ENCODE measurements at regions not wholly inside any gene's neighbourhood (a gene's known extent, or its start where the extent isn't known, plus 50 kb on each side); places are given as distances from the start of the nearest gene placed in this dataset.

GRCh38 chr10:117903854-117904253 lies 142.9 kb downstream of the RAB11FIP2 start:
- Histone ChIP-seq H3K27me3 (ENCODE audit: control insufficient read depth, insufficient read depth, low read length) (no peaks in the 10 kb centered on the region), H3K27ac (ENCODE audit: low read depth, low read length) (no peak overlapping the region), H3K36me3 (ENCODE audit: control insufficient read depth, insufficient read depth, low read length) (no peaks in the 10 kb centered on the region), H3K4me1 (ENCODE audit: control insufficient read depth, insufficient read depth, low read length) (no peaks in the 10 kb centered on the region), H3K4me3 (ENCODE audit: low read depth, low read length) (no peak overlapping the region), H3K9me3 (ENCODE audit: control insufficient read depth, insufficient read depth, low read length) (no peaks in the 10 kb centered on the region)
- DNase-seq (ENCODE audit: low read depth in 4 of 6, low spot score in 6 of 6) = no peak
- 78% methylated on average over 1 of the region's 2 CpGs for whole genome bisulfite sequencing (ENCODE audit: insufficient coverage)

GRCh38 chr10:117905404-117905803 lies 141.3 kb downstream of the RAB11FIP2 start:
- Histone ChIP-seq H3K4me1 (ENCODE audit: control insufficient read depth, insufficient read depth, low read length) (no peaks in the 10 kb centered on the region), H3K36me3 (ENCODE audit: control insufficient read depth, insufficient read depth, low read length) (no peaks in the 10 kb centered on the region), H3K27ac (ENCODE audit: low read depth, low read length) (no peak overlapping the region), H3K9me3 (ENCODE audit: control insufficient read depth, insufficient read depth, low read length) (no peaks in the 10 kb centered on the region), H3K4me3 (ENCODE audit: low read depth, low read length) (no peak overlapping the region), H3K27me3 (ENCODE audit: control insufficient read depth, insufficient read depth, low read length) (no peaks in the 10 kb centered on the region)
- 100% methylated on average over 1 of the region's 1 CpG for WGBS (ENCODE audit: insufficient coverage)
- no peak for DNase-seq (ENCODE audit: low read depth in 4 of 6, low spot score in 6 of 6)

GRCh38 chr10:117911684-117912083 lies 135.1 kb downstream of the RAB11FIP2 start:
- Histone ChIP-seq H3K36me3 (ENCODE audit: control insufficient read depth, insufficient read depth, low read length) (no peaks in the 10 kb centered on the region), H3K4me1 (ENCODE audit: control insufficient read depth, insufficient read depth, low read length) (no peaks in the 10 kb centered on the region), H3K27me3 (ENCODE audit: control insufficient read depth, insufficient read depth, low read length) (no peaks in the 10 kb centered on the region), H3K4me3 (ENCODE audit: low read depth, low read length) (no peak overlapping the region), H3K9me3 (ENCODE audit: control insufficient read depth, insufficient read depth, low read length) (no peaks in the 10 kb centered on the region), H3K27ac (ENCODE audit: low read depth, low read length) (no peak overlapping the region)
- no peak for DNase-seq (ENCODE audit: low read depth in 4 of 6, low spot score in 6 of 6)
- 67% methylated on average over 1 of the region's 2 CpGs for WGBS (ENCODE audit: insufficient coverage)

- Histone ChIP-seq H3K9me3 (ENCODE audit: control insufficient read depth, insufficient read depth, low read length) (no peaks in the 10 kb centered on the region), H3K4me1 (ENCODE audit: control insufficient read depth, insufficient read depth, low read length) (no peaks in the 10 kb centered on the region), H3K36me3 (ENCODE audit: control insufficient read depth, insufficient read depth, low read length) (no peaks in the 10 kb centered on the region), H3K27me3 (ENCODE audit: control insufficient read depth, insufficient read depth, low read length) (no peaks in the 10 kb centered on the region), H3K27ac (ENCODE audit: low read depth, low read length) (no peak overlapping the region), H3K4me3 (ENCODE audit: low read depth, low read length) (no peak overlapping the region)
- 80% methylated on average over 1 of the region's 6 CpGs for WGBS (ENCODE audit: insufficient coverage)
- DNase-seq (ENCODE audit: low read depth in 4 of 6, low spot score in 6 of 6) = no peak
Measured at GRCh38 chr10:117914334-117914733, 132.4 kb downstream of the RAB11FIP2 start.

- no peaks in the 10 kb centered on the region for H3K4me1 ChIP-seq (ENCODE audit: control insufficient read depth, insufficient read depth, low read length)
- no peaks in the 10 kb centered on the region for H3K27me3 ChIP-seq (ENCODE audit: control insufficient read depth, insufficient read depth, low read length)
- no peak overlapping the region for H3K27ac ChIP-seq (ENCODE audit: low read depth, low read length)
- 100% methylated on average over 1 of the region's 3 CpGs for WGBS (ENCODE audit: insufficient coverage)
- no peaks in the 10 kb centered on the region for H3K36me3 ChIP-seq (ENCODE audit: control insufficient read depth, insufficient read depth, low read length)
- no peaks in the 10 kb centered on the region for H3K9me3 ChIP-seq (ENCODE audit: control insufficient read depth, insufficient read depth, low read length)
- DNase-seq (ENCODE audit: low read depth in 4 of 6, low spot score in 6 of 6) = no peak
- H3K4me3 ChIP-seq (ENCODE audit: low read depth, low read length) = no peak overlapping the region
Measured at GRCh38 chr10:117920956-117921355, 125.8 kb downstream of the RAB11FIP2 start.

DNA sequence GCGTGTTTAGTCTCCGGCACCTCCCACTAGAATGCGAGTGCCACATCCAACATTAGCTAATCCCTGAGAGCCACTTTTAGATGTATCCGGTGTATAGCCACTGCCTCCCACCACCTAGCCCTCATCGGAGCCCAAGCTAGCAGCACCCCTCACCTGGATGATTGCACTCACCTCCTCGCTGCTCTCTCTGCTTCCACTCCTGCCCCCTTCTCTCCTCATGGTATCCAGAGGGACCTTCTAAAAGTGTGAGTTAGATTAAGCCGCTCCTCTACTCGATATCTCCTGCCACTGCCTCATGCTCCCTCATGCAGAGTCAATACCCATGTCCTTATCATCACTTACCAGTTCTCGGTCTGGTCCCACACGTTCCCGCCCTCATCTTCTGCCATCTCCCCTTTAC lies 125.3 kb downstream of the RAB11FIP2 start:
- Histone ChIP-seq H3K27me3 (ENCODE audit: control insufficient read depth, insufficient read depth, low read length) (no peaks in the 10 kb centered on the region), H3K4me1 (ENCODE audit: control insufficient read depth, insufficient read depth, low read length) (no peaks in the 10 kb centered on the region), H3K9me3 (ENCODE audit: control insufficient read depth, insufficient read depth, low read length) (no peaks in the 10 kb centered on the region), H3K36me3 (ENCODE audit: control insufficient read depth, insufficient read depth, low read length) (no peaks in the 10 kb centered on the region), H3K4me3 (ENCODE audit: low read depth, low read length) (no peak overlapping the region), H3K27ac (ENCODE audit: low read depth, low read length) (no peak overlapping the region)
- DNase-seq (ENCODE audit: low read depth in 4 of 6, low spot score in 6 of 6) = no peak
- WGBS (ENCODE audit: insufficient coverage) = 95% methylated on average over 10 of the region's 11 CpGs

GRCh38 chr10:117924820-117925219 lies 121.9 kb downstream of the RAB11FIP2 start:
- Histone ChIP-seq H3K27ac (ENCODE audit: low read depth, low read length) (no peak overlapping the region), H3K27me3 (ENCODE audit: control insufficient read depth, insufficient read depth, low read length) (no peaks in the 10 kb centered on the region), H3K36me3 (ENCODE audit: control insufficient read depth, insufficient read depth, low read length) (no peaks in the 10 kb centered on the region), H3K4me1 (ENCODE audit: control insufficient read depth, insufficient read depth, low read length) (no peaks in the 10 kb centered on the region), H3K4me3 (ENCODE audit: low read depth, low read length) (no peak overlapping the region), H3K9me3 (ENCODE audit: control insufficient read depth, insufficient read depth, low read length) (no peaks in the 10 kb centered on the region)
- no peak for DNase-seq (ENCODE audit: low read depth in 4 of 6, low spot score in 6 of 6)
- WGBS (ENCODE audit: insufficient coverage) = 88% methylated on average over 8 of the region's 8 CpGs

DNA sequence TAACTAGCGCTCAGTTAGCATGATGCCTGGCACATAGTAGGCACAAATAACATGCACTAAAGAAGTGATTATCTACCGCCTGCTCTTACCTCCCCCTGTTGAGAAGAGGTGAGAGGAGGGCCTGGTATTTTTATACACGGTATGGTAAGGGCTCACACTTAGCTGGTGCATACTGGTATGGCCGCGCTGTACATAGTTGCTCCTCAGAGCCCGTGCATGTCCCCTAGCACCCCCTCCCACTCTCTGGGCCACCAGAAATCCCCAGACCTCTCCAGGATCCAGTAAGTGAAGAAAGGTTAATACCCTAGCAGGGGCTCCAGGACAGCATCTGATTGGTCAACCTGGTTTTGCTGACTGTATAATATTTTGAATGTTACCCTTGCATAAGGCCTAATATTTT lies 121.4 kb downstream of the RAB11FIP2 start:
- Histone ChIP-seq H3K36me3 (ENCODE audit: control insufficient read depth, insufficient read depth, low read length) (no peaks in the 10 kb centered on the region), H3K4me3 (ENCODE audit: low read depth, low read length) (no peak overlapping the region), H3K4me1 (ENCODE audit: control insufficient read depth, insufficient read depth, low read length) (no peaks in the 10 kb centered on the region), H3K27ac (ENCODE audit: low read depth, low read length) (no peak overlapping the region), H3K27me3 (ENCODE audit: control insufficient read depth, insufficient read depth, low read length) (no peaks in the 10 kb centered on the region), H3K9me3 (ENCODE audit: control insufficient read depth, insufficient read depth, low read length) (no peaks in the 10 kb centered on the region)
- WGBS (ENCODE audit: insufficient coverage) = no CpG with 5 or more reads among the region's 6 CpGs
- no peak for DNase-seq (ENCODE audit: low read depth in 4 of 6, low spot score in 6 of 6)

GRCh38 chr10:117926491-117926890 lies 120.2 kb downstream of the RAB11FIP2 start:
- H3K4me1 ChIP-seq (ENCODE audit: control insufficient read depth, insufficient read depth, low read length) = no peaks in the 10 kb centered on the region
- H3K9me3 ChIP-seq (ENCODE audit: control insufficient read depth, insufficient read depth, low read length) = no peaks in the 10 kb centered on the region
- no peaks in the 10 kb centered on the region for H3K27me3 ChIP-seq (ENCODE audit: control insufficient read depth, insufficient read depth, low read length)
- H3K36me3 ChIP-seq (ENCODE audit: control insufficient read depth, insufficient read depth, low read length) = no peaks in the 10 kb centered on the region
- no peak overlapping the region for H3K27ac ChIP-seq (ENCODE audit: low read depth, low read length)
- no peak for DNase-seq (ENCODE audit: low read depth in 4 of 6, low spot score in 6 of 6)
- WGBS (ENCODE audit: insufficient coverage) = 80% methylated on average over 1 of the region's 2 CpGs
- H3K4me3 ChIP-seq (ENCODE audit: low read depth, low read length) = no peak overlapping the region

GRCh38 chr10:117927332-117927731 lies 119.4 kb downstream of the RAB11FIP2 start:
- no peak for DNase-seq (ENCODE audit: low read depth in 4 of 6, low spot score in 6 of 6)
- Histone ChIP-seq H3K36me3 (ENCODE audit: control insufficient read depth, insufficient read depth, low read length) (no peaks in the 10 kb centered on the region), H3K4me1 (ENCODE audit: control insufficient read depth, insufficient read depth, low read length) (no peaks in the 10 kb centered on the region), H3K27ac (ENCODE audit: low read depth, low read length) (no peak overlapping the region), H3K27me3 (ENCODE audit: control insufficient read depth, insufficient read depth, low read length) (no peaks in the 10 kb centered on the region), H3K4me3 (ENCODE audit: low read depth, low read length) (no peak overlapping the region), H3K9me3 (ENCODE audit: control insufficient read depth, insufficient read depth, low read length) (no peaks in the 10 kb centered on the region)
- WGBS (ENCODE audit: insufficient coverage) = no CpG with 5 or more reads among the region's 1 CpG

All from spinal cord (tissue), 9 donors.